Kidney (tissue), 13 donors: ENCODE measurements at regions not wholly inside any gene's neighbourhood (a gene's known extent, or its start where the extent isn't known, plus 50 kb on each side); places are given as distances from the start of the nearest gene placed in this dataset.

Experiments used
- DNase-seq, 5 donors: peaks; one replicate each; pipeline ENCODE4 v3.0.0-alpha.2; 2013 to 2020
- FAIRE-seq: peaks from 2 replicates; lab custom pipeline; 2012; peaks lifted over from hg19 to GRCh38; lab: Jason Lieb, UNC
- H3K27ac ChIP-seq, 2 donors: one replicate each; pipeline ENCODE4 v1.7.0; 2013; ENCODE audit warnings: low read depth in 2 of 2, low read length in 2 of 2, inconsistent platforms in 1 of 2
- H3K27me3 ChIP-seq: one replicate; pipeline ENCODE4 v1.7.1; 2013; ENCODE audit warnings: low read length, inconsistent platforms; ENCODE audit not compliant: control insufficient read depth, insufficient read depth
- H3K36me3 ChIP-seq, 3 donors: one replicate each; pipeline versions ENCODE4 v1.7.0 to v1.7.1; 2013; ENCODE audit warnings: low read length in 3 of 3, control low read depth in 1 of 3, inconsistent platforms in 1 of 3; ENCODE audit not compliant: insufficient read depth in 3 of 3, control insufficient read depth in 2 of 3
- H3K4me1 ChIP-seq, 3 donors: one replicate each; pipeline versions ENCODE4 v1.7.0 to v1.7.1; 2013; ENCODE audit warnings: low read length in 3 of 3, inconsistent platforms in 1 of 3, low read depth in 1 of 3; ENCODE audit not compliant: control insufficient read depth in 2 of 3, insufficient read depth in 2 of 3
- H3K4me3 ChIP-seq, 3 donors: one replicate each; pipeline versions ENCODE4 v1.7.0 to v1.8.1; 2013; ENCODE audit warnings: low read length in 3 of 3, control low read depth in 1 of 3, inconsistent platforms in 1 of 3
- H3K9ac ChIP-seq, 3 donors: one replicate each; pipeline versions ENCODE4 v1.7.0 to v1.7.1; 2013; ENCODE audit warnings: low read length in 3 of 3, control low read depth in 1 of 3, inconsistent platforms in 1 of 3
- H3K9me3 ChIP-seq, 3 donors: one replicate each; pipeline versions ENCODE4 v1.7.0 to v1.7.1; 2013; ENCODE audit warnings: low read length in 3 of 3, control low read depth in 1 of 3, inconsistent platforms in 1 of 3; ENCODE audit not compliant: control insufficient read depth in 2 of 3, insufficient read depth in 1 of 3
- CTCF ChIP-seq: IDR thresholded peaks from 3 replicates; pipeline ENCODE4 v1.5.1; 2012; ENCODE audit warnings: mild to moderate bottlenecking, moderate library complexity, borderline replicate concordance; ENCODE audit not compliant: insufficient read depth; ENCODE audit errors: extremely low read depth
- intact Hi-C: fragments of 100-400 bp; cut with DNase I; formaldehyde crosslinking; loops from one replicate; pipeline ENCODE4 v1.11.1; 2022
- donor health status: control.
- donor health status: control.
- donor health status: control.
- donor health status: control.
- donor health status: control.
- donor health status: DM: yes; HTN: yes; CAD: no.
- donor health status: Normal renal cell carcinoma (clear cell type).

DNA sequence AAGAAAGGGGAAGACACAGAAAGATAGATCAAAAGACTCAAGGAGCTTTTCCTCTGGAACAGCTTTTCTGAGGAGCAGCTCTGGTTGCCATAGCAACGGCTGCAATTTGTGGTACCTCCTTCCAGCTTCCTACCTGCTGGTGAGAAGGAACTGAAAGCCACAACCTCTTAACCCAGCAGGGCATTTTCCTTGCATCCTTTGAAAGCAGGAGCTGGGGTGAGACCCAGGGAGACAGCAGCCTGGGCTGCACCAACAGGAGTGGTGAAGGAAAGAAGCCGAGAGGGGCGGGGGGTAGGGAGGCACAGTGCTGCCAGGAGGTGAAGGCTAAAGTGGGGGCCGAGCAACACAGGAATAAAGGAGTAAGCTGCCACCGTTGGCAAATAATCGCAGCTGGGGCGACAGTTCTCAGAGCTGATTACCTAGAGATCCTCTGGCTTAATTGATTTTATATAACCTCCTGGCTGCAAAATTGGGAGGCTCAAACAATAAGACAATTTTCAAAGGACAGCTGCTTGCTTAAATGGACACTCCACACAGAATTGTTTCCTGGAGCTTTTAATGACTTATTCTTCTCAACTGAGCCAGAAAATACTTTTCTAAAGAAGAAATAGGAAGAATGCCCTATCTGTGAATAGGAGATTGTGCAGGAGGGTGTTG lies 129.4 kb downstream of the RPAP3 start:
- H3K27ac ChIP-seq, result no peak overlapping the region
- intact Hi-C loops, result no loop called here
- no peak overlapping the region for H3K9ac ChIP-seq
- H3K36me3 ChIP-seq, result no peaks in the 10 kb centered on the region
- peak in 1 of 5 donors; percentile 16 for DNase-seq
- no peaks in the 10 kb centered on the region for H3K9me3 ChIP-seq
- no peak overlapping the region for H3K4me3 ChIP-seq
- TF ChIP-seq CTCF, result no peak
- no peaks in the 10 kb centered on the region for H3K4me1 ChIP-seq
- no peaks in the 10 kb centered on the region for H3K27me3 ChIP-seq
- FAIRE-seq, result no peak

DNA sequence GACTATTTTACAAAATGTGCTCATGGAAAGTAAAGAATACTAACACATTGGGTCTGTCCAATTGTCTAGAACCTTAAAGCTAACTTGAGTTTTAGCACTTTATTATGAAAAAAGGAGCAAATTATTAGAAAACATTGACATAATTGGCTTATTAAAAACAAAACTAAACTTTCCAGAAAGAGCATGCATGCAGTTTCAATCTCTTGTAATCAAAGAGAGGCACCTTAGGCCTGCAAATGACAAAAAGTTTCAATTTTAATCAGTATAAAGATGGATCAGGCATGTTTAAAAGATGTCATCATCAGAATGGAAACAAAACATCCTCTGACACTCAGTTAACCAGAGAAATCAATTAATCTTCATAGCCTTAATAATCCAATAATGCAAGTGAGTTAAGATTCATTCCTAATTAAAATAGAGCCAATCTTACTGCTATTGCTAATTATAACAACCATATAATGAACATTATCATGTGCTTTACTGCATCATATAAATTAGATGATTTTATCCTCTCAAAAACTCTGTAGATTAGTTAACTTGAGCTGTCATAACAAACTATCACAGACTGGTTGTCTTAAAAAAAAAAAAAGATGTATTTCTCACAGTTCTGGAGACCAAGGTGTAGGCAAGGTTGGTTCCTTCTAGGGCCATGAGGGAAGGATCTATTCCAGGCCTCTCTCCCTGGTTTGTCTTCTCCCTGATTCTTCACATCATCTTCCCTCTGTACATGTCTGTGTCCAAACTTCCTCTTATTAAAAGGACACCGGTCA lies 131.4 kb downstream of the RPAP3 start:
- DNase-seq (no peak), FAIRE-seq (no peak)
- Histone ChIP-seq H3K4me1 (no peaks in the 10 kb centered on the region), H3K27ac (no peak overlapping the region), H3K27me3 (no peaks in the 10 kb centered on the region), H3K36me3 (no peaks in the 10 kb centered on the region), H3K4me3 (no peak overlapping the region), H3K9ac (no peak overlapping the region), H3K9me3 (no peaks in the 10 kb centered on the region)
- intact Hi-C loops, result no loop called here
- TF ChIP-seq CTCF, result no peak

DNA sequence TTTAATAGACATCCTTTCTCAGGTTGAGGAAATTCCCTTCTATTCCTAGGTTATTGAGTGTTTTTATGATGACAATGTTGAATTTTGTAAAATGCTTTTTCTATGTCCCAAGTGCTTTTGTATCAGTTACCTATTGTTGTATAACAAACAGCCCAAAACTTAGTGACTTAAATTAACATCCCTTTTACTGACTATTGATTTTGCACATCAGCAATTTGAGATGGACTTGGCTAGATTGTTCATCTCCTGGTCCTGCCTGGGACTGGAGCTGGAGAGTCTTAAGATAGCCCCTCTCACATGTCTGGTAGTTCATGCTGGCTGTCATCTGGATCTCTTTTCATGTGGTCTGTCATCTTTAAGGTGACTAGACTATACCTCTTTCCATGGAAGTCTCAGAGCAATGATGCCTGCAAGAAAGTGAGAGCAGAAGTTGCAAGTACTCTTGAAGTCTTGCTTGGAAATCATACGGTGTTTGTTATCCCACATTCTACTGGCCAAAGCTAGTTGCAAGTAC lies 132.6 kb downstream of the RPAP3 start:
- H3K36me3 ChIP-seq, result no peaks in the 10 kb centered on the region
- no peak for FAIRE-seq
- DNase-seq, result no peak

More for the DNA sequence above, 132.6 kb downstream of the RPAP3 start:
- no peaks in the 10 kb centered on the region for H3K4me1 ChIP-seq
- TF ChIP-seq CTCF, result no peak
- intact Hi-C loops, result no loop called here
- H3K9me3 ChIP-seq, result no peaks in the 10 kb centered on the region
- no peak overlapping the region for H3K27ac ChIP-seq
- H3K9ac ChIP-seq, result no peak overlapping the region
- H3K27me3 ChIP-seq, result no peaks in the 10 kb centered on the region
- H3K4me3 ChIP-seq, result no peak overlapping the region
